CD4-positive, alpha-beta memory T cell (primary cell): ENCODE measurements at regions not wholly inside any gene's neighbourhood (a gene's known extent, or its start where the extent isn't known, plus 50 kb on each side); places are given as distances from the start of the nearest gene placed in this dataset.

Experiments used
- CTCF ChIA-PET: fragments of 350-600 bp; sonication (Branson Sonifier 250); formaldehyde crosslinking; loops from one replicate; lab custom pipeline; 2021; ENCODE audit warnings: inconsistent platforms; ENCODE audit not compliant: partially characterized antibody; lab: Charles Lee
- POLR2A ChIA-PET: fragments of 350-600 bp; sonication (Branson Sonifier 250); formaldehyde crosslinking; loops from one replicate; lab custom pipeline; 2021; ENCODE audit not compliant: partially characterized antibody; lab: Charles Lee
- DNase-seq, 5 donors: peaks; one replicate each; pipeline versions ENCODE4 v3.0.0 to v3.0.0-alpha.2; 2020 to 2022; ENCODE audit warnings: mixed read lengths in 1 of 5
- H3K27ac ChIP-seq: one replicate; pipeline ENCODE4 v1.7.0; 2013; ENCODE audit warnings: low read depth, low read length
- H3K27me3 ChIP-seq: 2 replicates; pipeline ENCODE4 v1.7.0; 2013; ENCODE audit warnings: mild to moderate bottlenecking, low read length, moderate library complexity; ENCODE audit not compliant: insufficient read depth
- H3K36me3 ChIP-seq: 2 replicates; pipeline ENCODE4 v1.7.0; 2013; ENCODE audit warnings: mild to moderate bottlenecking, low read length, moderate library complexity; ENCODE audit not compliant: insufficient read depth
- H3K4me1 ChIP-seq: 2 replicates; pipeline ENCODE4 v1.7.0; 2013; ENCODE audit warnings: mild to moderate bottlenecking, low read length, moderate library complexity; ENCODE audit not compliant: insufficient read depth
- H3K4me3 ChIP-seq, 2 donors: one replicate each; pipeline ENCODE4 v1.7.0; 2013; ENCODE audit warnings: low read length in 2 of 2, mild to moderate bottlenecking in 1 of 2
- H3K9me3 ChIP-seq, 2 donors: one replicate each; pipeline ENCODE4 v1.7.0; 2013; ENCODE audit warnings: low read length in 2 of 2, control low read depth in 1 of 2; ENCODE audit not compliant: control insufficient read depth in 1 of 2
- H3K27ac Mint-ChIP-seq, 7 donors: one replicate each; pipeline ENCODE4 v1.8.0; 2020 to 2021; ENCODE audit warnings: mixed read lengths in 7 of 7, mild to moderate bottlenecking in 6 of 7, inconsistent platforms in 3 of 7, moderate library complexity in 3 of 7
- H3K27me3 Mint-ChIP-seq, 2 donors: one replicate each; pipeline ENCODE4 v1.8.0; 2020 to 2021; ENCODE audit warnings: mixed read lengths in 2 of 2
- H3K36me3 Mint-ChIP-seq, 2 donors: one replicate each; pipeline ENCODE4 v1.8.0; 2020 to 2021; ENCODE audit warnings: mixed read lengths in 2 of 2, inconsistent platforms in 1 of 2, mild to moderate bottlenecking in 1 of 2
- H3K4me1 Mint-ChIP-seq, 4 donors: one replicate each; pipeline ENCODE4 v1.8.0; 2020 to 2021; ENCODE audit warnings: mixed read lengths in 4 of 4, mild to moderate bottlenecking in 1 of 4
- H3K4me3 Mint-ChIP-seq, 8 donors: one replicate each; pipeline ENCODE4 v1.8.0; 2020 to 2021; ENCODE audit warnings: mixed read lengths in 8 of 8, mild to moderate bottlenecking in 7 of 8, moderate library complexity in 6 of 8, inconsistent platforms in 3 of 8
- H3K9me3 Mint-ChIP-seq, 8 donors: one replicate each; pipeline ENCODE4 v1.8.0; 2020 to 2021; ENCODE audit warnings: mixed read lengths in 8 of 8, mild to moderate bottlenecking in 5 of 8, inconsistent platforms in 3 of 8, moderate library complexity in 1 of 8
- intact Hi-C: fragments of 100-400 bp; cut with micrococcal nuclease; formaldehyde crosslinking; loops from one replicate; pipeline ENCODE4 v1.15.1; 2023

GRCh38 chr2:221245772-221246171, 326.3 kb downstream of the EPHA4 start:
- no peaks in the 10 kb centered on the region for H3K27me3 ChIP-seq
- intact Hi-C loops, result no loop called here
- ChIA-PET CTCF (no interaction called here), POLR2A (interaction anchor here (0.6 kb wide), 1 partner anchor 71 kb away, joined by 3 read pairs; no protein-coding TSS in a partner anchor)
- DNase-seq, result no peak
- H3K36me3 ChIP-seq, result no peaks in the 10 kb centered on the region
- H3K27me3 Mint-ChIP-seq, result peaks cover 7% of the 10 kb centered on the region in 2 donors
- H3K4me3 Mint-ChIP-seq, result no peak overlapping the region
- H3K27ac ChIP-seq, result no peak overlapping the region
- H3K27ac Mint-ChIP-seq, result no peak overlapping the region
- no peaks in the 10 kb centered on the region for H3K4me1 ChIP-seq
- no peaks in the 10 kb centered on the region for H3K9me3 ChIP-seq
- no peaks in the 10 kb centered on the region for H3K4me1 Mint-ChIP-seq
- H3K36me3 Mint-ChIP-seq, result no peaks in the 10 kb centered on the region
- peaks cover 0 to 20% (median 4%) of the 10 kb centered on the region in 8 donors for H3K9me3 Mint-ChIP-seq
- no peak overlapping the region for H3K4me3 ChIP-seq

DNA sequence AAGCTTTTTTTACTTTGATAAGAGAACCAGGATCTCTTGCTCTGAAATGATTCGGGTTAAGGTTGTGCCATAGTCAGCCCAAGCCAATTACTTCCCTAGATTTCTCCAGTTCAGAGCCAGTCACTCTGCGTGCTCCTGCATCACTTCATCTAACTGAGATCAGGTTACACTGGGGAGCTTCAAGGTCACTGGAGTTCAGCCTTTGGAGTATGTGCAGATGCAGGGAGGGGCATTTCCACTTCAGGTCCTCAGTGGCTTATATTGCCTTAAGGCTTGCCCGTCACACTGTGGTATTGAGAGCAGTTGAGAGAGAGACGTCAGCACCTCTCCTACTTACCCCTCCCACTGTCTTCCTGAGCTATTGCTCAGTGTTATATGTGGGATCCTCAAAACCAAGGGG, 317.8 kb downstream of the EPHA4 start:
- Mint-ChIP-seq H3K4me1 (no peaks in the 10 kb centered on the region), H3K27me3 (peaks cover 8 to 10% of the 10 kb centered on the region in 2 donors)
- POLR2A ChIA-PET, result no interaction called here

GRCh38 chr2:221255862-221256261, 316.2 kb downstream of the EPHA4 start:
- ChIA-PET POLR2A (no interaction called here), CTCF (no interaction called here)
- H3K4me3 Mint-ChIP-seq, result no peak overlapping the region
- no peak overlapping the region for H3K27ac Mint-ChIP-seq
- intact Hi-C loops, result no loop called here
- Histone ChIP-seq H3K4me3 (no peak overlapping the region), H3K4me1 (no peaks in the 10 kb centered on the region), H3K9me3 (no peaks in the 10 kb centered on the region), H3K36me3 (no peaks in the 10 kb centered on the region), H3K27me3 (no peaks in the 10 kb centered on the region), H3K27ac (no peak overlapping the region)
- H3K4me1 Mint-ChIP-seq, result no peaks in the 10 kb centered on the region
- peaks cover 0 to 10% (median 4%) of the 10 kb centered on the region in 8 donors for H3K9me3 Mint-ChIP-seq
- DNase-seq, result no peak
- H3K36me3 Mint-ChIP-seq, result no peaks in the 10 kb centered on the region
- peaks cover 6 to 7% of the 10 kb centered on the region in 2 donors for H3K27me3 Mint-ChIP-seq

More for the DNA sequence above, 317.8 kb downstream of the EPHA4 start:
- CTCF ChIA-PET, result no interaction called here
- Histone ChIP-seq H3K4me3 (no peak overlapping the region), H3K27ac (no peak overlapping the region), H3K9me3 (no peaks in the 10 kb centered on the region), H3K27me3 (no peaks in the 10 kb centered on the region), H3K4me1 (no peaks in the 10 kb centered on the region), H3K36me3 (no peaks in the 10 kb centered on the region)
- Mint-ChIP-seq H3K4me3 (no peak overlapping the region), H3K36me3 (no peaks in the 10 kb centered on the region), H3K27ac (no peak overlapping the region), H3K9me3 (peaks cover 0 to 10% (median 5%) of the 10 kb centered on the region in 8 donors)
- intact Hi-C loops, result no loop called here
- no peak for DNase-seq

- Histone ChIP-seq H3K27me3 (no peaks in the 10 kb centered on the region), H3K4me3 (no peak overlapping the region), H3K4me1 (no peaks in the 10 kb centered on the region), H3K9me3 (no peaks in the 10 kb centered on the region), H3K27ac (no peak overlapping the region), H3K36me3 (no peaks in the 10 kb centered on the region)
- H3K9me3 Mint-ChIP-seq, result peaks cover 0 to 10% (median 4%) of the 10 kb centered on the region in 8 donors
- no peaks in the 10 kb centered on the region for H3K36me3 Mint-ChIP-seq
- intact Hi-C loops, result no loop called here
- ChIA-PET CTCF (no interaction called here), POLR2A (no interaction called here)
- H3K27ac Mint-ChIP-seq, result no peak overlapping the region
- H3K27me3 Mint-ChIP-seq, result peaks cover 6 to 13% of the 10 kb centered on the region in 2 donors
- no peak for DNase-seq
- H3K4me3 Mint-ChIP-seq, result no peak overlapping the region
- peaks cover 0 to 2% (median 0%) of the 10 kb centered on the region in 4 donors for H3K4me1 Mint-ChIP-seq
These were observed 313.6 kb downstream of the EPHA4 start for GRCh38 chr2:221258464-221258863.

DNA sequence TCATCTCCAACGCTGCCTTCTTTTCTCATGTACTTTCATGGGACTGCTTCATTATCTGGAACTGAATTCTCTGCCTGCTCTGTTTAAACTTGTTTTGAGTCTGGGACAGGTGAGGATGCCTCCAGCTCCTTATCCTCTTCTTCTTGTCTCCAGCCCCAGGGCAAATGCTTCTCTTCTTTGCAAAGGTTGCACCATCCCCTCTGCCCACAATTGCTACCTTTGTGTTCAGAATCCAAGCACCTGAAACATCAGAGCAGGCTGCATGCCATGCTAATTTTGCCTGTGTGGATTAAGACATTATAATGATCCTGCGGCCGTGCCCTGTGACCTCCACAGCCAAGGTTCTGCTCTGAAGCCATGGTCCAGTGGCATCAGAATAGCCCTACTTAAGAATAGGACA, 309.5 kb downstream of the EPHA4 start:
- no peak overlapping the region for H3K4me3 Mint-ChIP-seq
- H3K4me1 ChIP-seq, result no peaks in the 10 kb centered on the region
- no peak overlapping the region for H3K27ac Mint-ChIP-seq
- H3K27me3 ChIP-seq, result no peaks in the 10 kb centered on the region
- peaks cover 0 to 3% (median 0%) of the 10 kb centered on the region in 8 donors for H3K9me3 Mint-ChIP-seq
- H3K9me3 ChIP-seq, result no peaks in the 10 kb centered on the region
- H3K36me3 Mint-ChIP-seq, result no peaks in the 10 kb centered on the region
- H3K27me3 Mint-ChIP-seq, result peaks cover 1 to 13% of the 10 kb centered on the region in 2 donors
- peaks cover 0 to 2% (median 0%) of the 10 kb centered on the region in 4 donors for H3K4me1 Mint-ChIP-seq
- intact Hi-C loops, result no loop called here
- POLR2A ChIA-PET, result no interaction called here
- no peaks in the 10 kb centered on the region for H3K36me3 ChIP-seq
- H3K4me3 ChIP-seq, result no peak overlapping the region
- no peak for DNase-seq
- CTCF ChIA-PET, result no interaction called here
- H3K27ac ChIP-seq, result no peak overlapping the region

DNA sequence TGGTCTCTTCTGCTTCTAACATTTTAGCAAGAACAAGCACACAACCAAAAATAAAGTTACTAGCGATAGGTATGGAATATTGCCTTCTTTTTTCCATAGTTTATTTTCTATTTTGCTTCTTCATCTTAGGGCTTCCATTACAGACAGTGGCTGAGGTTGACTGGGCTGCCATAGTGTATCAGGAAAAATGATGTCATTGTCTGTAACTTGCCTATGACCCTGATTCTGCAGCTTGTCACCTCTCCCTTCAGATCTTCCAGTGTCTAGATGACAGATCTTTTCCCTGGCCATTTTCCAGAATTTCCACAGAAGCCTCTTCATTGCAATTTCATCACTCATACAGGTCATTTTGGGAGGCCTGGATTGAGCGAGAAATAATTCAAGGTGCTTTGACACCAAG, 308.5 kb downstream of the EPHA4 start:
- H3K4me1 ChIP-seq, result no peaks in the 10 kb centered on the region
- H3K27me3 Mint-ChIP-seq, result peaks cover 1 to 14% of the 10 kb centered on the region in 2 donors
- no peak overlapping the region for H3K27ac Mint-ChIP-seq
- no peaks in the 10 kb centered on the region for H3K36me3 Mint-ChIP-seq
- intact Hi-C loops, result no loop called here
- no peaks in the 10 kb centered on the region for H3K9me3 ChIP-seq
- CTCF ChIA-PET, result no interaction called here
- H3K4me1 Mint-ChIP-seq, result peaks cover 0 to 2% (median 0%) of the 10 kb centered on the region in 4 donors
- POLR2A ChIA-PET, result no interaction called here
- H3K27me3 ChIP-seq, result no peaks in the 10 kb centered on the region
- no peak overlapping the region for H3K4me3 ChIP-seq
- H3K36me3 ChIP-seq, result no peaks in the 10 kb centered on the region
- H3K9me3 Mint-ChIP-seq, result peaks cover 0 to 3% (median 0%) of the 10 kb centered on the region in 8 donors
- DNase-seq, result no peak
- no peak overlapping the region for H3K27ac ChIP-seq
- no peak overlapping the region for H3K4me3 Mint-ChIP-seq

DNA sequence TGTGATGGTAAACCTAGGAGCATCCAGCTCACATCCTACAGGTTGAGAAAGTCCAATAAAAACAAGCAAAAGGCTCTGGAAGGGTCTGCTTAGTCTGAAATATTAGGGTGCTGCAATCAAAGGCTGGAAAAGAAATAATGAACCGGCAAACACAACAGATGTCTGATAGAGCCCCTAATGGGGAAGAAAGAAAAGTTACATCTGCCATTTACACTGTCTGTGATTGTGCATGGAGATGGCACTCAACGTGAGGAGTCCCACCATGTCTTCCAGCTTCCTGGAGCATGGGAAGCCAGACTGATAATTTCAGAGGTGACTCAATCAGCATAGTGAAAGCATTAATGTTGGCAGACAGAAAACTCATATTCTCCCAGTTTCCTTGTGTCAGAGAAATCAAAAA, 307.8 kb downstream of the EPHA4 start:
- H3K36me3 ChIP-seq, result no peaks in the 10 kb centered on the region
- CTCF ChIA-PET, result interaction anchor here (1.3 kb wide), 1 partner anchor 310 kb away, joined by 3 read pairs; no protein-coding TSS in a partner anchor
- Mint-ChIP-seq H3K27ac (no peak overlapping the region), H3K4me3 (no peak overlapping the region), H3K9me3 (peaks cover 0 to 3% (median 0%) of the 10 kb centered on the region in 8 donors), H3K36me3 (no peaks in the 10 kb centered on the region), H3K4me1 (peaks cover 0 to 2% (median 0%) of the 10 kb centered on the region in 4 donors), H3K27me3 (peaks cover 1 to 14% of the 10 kb centered on the region in 2 donors)
- no peak overlapping the region for H3K4me3 ChIP-seq
- H3K27ac ChIP-seq, result no peak overlapping the region
- H3K27me3 ChIP-seq, result no peaks in the 10 kb centered on the region
- POLR2A ChIA-PET, result no interaction called here
- intact Hi-C loops, result no loop called here
- H3K4me1 ChIP-seq, result no peaks in the 10 kb centered on the region
- no peaks in the 10 kb centered on the region for H3K9me3 ChIP-seq
- DNase-seq, result no peak
